Ramos (cell line): ENCODE measurements at regions not wholly inside any gene's neighbourhood (a gene's known extent, or its start where the extent isn't known, plus 50 kb on each side); places are given as distances from the start of the nearest gene placed in this dataset.

ENCODE experiments used
- in situ Hi-C: fragments of 300-500 bp; cut with MboI; formaldehyde crosslinking; loops from one replicate; pipeline ENCODE4 v1.14.3; 2022; ENCODE audit warnings: low sequenced_read_pairs; ENCODE audit not compliant: unreplicated experiment

GRCh38 chr5:110062246-110062645, 372.5 kb downstream of the MAN2A1 start:
- in situ Hi-C loops = no loop called here

- in situ Hi-C loops = no loop called here
Observed at GRCh38 chr5:110063640-110064602, 374.2 kb downstream of the MAN2A1 start.

- in situ Hi-C loops = no loop called here
Observed at GRCh38 chr5:110064603-110065268, 375.0 kb downstream of the MAN2A1 start.

- in situ Hi-C loops = no loop called here
Observed at GRCh38 chr5:110070836-110071235, 381.1 kb downstream of the MAN2A1 start.

- in situ Hi-C loops = no loop called here
Observed at GRCh38 chr5:110072651-110073050, 382.9 kb downstream of the MAN2A1 start.

DNA sequence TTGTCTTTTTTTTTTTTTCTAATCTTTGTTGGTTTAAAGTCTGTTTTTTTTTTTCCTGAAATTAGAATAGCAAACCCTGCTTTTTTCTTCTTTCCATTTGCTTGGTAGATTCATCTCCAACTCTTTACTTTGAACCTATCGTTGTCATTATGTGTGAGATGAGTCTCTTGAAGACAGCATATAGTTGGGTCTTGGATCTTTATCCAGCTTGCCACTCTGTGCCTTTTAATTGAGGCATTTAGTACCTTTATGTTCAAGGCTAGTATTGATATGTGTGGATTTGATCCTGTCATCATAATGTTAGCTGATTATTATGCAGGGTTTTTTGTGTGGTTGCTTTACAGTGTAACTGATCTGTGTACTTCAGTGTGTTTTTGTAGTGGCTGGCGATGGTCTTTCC, 383.8 kb downstream of the MAN2A1 start:
- in situ Hi-C loops = no loop called here

- in situ Hi-C loops = no loop called here
Observed at GRCh38 chr5:110075656-110076055, 385.9 kb downstream of the MAN2A1 start.

DNA sequence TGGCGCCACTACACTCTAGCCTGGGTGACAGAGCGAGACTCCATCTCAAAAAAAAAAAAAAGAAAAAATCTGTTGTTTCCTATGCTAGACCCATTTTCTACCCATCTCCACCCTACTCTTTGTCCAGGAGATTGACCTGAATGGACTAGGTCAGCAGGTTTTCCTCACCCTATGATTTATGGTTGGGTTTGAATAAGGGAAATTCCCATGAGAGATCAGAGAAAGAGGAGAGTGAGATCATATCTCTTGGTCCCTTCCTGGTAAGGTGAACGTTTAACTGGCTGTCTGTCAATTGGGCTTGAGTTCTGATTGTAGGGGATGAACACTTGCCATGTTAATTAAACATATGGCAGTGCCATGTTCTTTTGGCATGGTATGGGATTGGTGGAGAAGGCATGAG, 387.4 kb downstream of the MAN2A1 start:
- in situ Hi-C loops = no loop called here

DNA sequence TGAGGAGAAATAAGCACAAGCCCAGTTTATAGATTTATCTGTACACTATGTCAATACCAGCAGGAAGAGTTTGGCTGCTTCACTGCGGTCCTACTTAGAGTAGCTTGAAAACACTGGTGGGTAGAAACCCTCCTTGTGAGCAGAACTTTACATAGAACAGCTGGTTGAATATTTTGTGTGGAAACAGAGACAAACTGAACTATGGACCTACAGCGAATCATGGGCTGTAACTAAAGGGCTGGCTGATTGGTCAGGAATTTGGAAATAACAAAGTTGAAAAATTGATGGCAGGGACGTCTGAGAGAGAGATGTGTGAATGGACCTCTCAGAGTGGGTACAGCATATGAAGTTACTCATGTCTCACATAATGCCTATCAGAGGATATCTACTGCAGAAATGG, 392.5 kb downstream of the MAN2A1 start:
- in situ Hi-C loops = no loop called here

DNA sequence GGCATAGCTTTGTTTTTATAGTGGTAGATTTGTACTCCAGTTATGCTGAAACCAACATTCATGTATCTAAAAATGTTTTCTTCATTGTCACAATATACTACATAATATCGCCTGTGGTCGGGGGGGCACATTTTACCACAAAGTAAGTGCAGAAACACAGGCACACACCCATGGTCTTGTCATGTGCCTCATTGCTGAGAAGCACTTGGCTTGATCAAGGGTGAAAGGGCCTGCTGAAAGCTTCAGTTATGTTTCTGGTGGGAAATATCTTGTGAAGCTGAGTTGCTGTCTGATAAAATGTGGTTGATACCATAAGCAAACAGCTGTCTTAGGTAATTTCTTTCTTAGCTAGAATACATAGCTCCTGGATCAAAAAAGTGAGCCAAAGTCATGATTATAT, 393.1 kb downstream of the MAN2A1 start:
- in situ Hi-C loops = no loop called here

GRCh38 chr5:110085826-110086225, 396.1 kb downstream of the MAN2A1 start:
- in situ Hi-C loops = no loop called here

- in situ Hi-C loops = no loop called here
Observed at GRCh38 chr5:110086658-110087388, 397.1 kb downstream of the MAN2A1 start.

- in situ Hi-C loops = no loop called here
Observed at GRCh38 chr5:110087829-110088228, 398.1 kb downstream of the MAN2A1 start.

DNA sequence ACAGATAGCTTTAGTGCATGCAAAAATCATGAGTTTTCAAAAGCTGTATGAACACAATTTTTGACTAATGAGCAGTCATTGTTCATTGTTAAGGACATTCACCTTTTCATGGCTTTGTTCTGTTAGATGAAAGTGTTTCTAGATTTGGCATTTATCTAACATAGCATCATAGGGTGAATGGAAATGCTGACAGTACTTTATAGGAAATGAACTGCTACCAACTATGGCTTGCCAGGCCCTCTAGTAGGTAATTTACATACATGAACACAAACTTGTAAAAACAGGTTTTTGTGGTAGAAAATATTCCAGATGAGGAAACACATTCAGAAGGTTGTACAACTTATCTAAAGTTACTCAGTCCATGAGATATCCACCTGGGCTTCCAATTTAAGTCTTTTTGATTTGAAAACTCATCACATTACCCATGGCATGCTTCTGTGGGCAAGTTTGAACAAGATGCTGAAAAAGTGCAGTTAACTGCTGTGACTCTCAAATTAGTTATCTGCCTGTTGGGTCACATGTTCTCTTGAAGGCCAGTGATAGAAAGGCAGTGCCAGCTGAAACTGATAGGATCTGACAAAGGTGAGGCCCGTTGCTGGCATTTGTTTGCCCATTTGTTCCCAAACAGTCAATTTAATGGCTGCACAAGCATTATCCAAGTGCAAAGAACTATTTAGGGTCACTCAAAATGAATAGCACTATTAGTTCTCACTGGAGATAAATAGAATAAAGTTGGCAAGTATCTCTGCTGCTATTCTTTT, 399.1 kb downstream of the MAN2A1 start:
- in situ Hi-C loops = no loop called here

DNA sequence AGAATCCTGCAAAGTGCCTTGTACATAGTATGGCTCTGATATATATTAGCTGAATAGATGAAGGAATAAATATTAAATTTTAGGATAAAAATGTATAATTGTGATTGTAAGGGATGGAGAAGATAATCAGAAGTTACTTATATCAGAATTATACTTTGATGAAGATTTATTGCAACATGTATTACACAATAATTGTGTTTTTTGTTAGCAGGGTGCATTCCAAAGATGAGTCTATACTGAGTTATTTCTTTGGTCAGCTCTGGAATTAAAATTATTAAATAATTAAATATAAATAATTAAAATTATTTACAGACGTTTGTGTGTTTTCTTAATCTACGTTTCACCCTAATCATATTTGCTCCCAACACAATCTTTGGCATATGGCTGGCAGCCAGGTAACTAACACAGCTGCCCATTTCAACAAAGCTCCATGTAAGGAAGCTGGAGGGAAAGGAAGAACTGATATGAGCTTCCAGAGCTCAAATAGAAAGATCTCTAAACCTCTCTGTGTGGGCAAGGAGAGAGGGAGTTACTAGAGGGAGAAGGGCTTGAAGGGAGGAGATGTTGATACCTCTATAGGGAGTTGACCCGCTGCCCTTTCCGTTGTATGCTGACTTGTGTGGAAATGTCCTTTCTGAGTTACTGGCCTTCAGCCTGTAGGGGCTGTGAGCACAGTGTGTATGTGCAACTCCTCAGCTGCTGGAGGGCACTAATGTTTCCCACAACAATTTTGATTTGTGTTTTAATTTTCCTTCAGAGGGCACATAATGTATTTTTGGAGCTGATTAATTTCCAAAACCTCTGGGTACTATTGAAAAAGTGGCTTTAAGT, 403.4 kb downstream of the MAN2A1 start:
- in situ Hi-C loops = no loop called here

DNA sequence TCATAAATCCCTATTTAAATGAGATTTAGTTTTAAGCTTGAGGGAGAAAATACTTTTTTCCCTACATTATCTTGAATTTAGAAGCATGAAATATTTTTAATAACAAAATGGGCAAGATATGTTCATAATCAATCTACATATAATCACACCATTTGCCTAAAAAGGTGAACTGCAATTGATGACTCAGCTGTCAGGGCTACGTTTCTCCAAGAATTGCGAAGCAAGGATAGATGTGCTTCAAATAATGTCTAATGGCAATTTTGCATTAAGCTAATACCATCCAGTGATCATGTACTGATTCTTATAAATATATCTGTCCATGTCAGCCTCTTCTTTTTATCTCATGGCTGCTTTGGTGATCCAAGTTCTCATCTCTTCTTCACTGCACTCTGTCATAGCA, 404.4 kb downstream of the MAN2A1 start:
- in situ Hi-C loops = no loop called here

GRCh38 chr5:110094548-110094947, 404.8 kb downstream of the MAN2A1 start:
- in situ Hi-C loops = no loop called here

- in situ Hi-C loops = no loop called here
Observed at GRCh38 chr5:110096419-110096818, 406.7 kb downstream of the MAN2A1 start.

- in situ Hi-C loops = no loop called here
Observed at GRCh38 chr5:110099572-110099971, 409.8 kb downstream of the MAN2A1 start.
